Neuronal stem cell (in vitro differentiated cells): ENCODE measurements at regions not wholly inside any gene's neighbourhood (a gene's known extent, or its start where the extent isn't known, plus 50 kb on each side); places are given as distances from the start of the nearest gene placed in this dataset.

ENCODE experiments used
- DNase-seq: peaks from one replicate; pipeline ENCODE4 v3.0.0-alpha.2; 2013; ENCODE audit warnings: low spot score
- H2AFZ ChIP-seq: one replicate; pipeline ENCODE4 v1.6.1; 2013; ENCODE audit warnings: mild to moderate bottlenecking, low read length, inconsistent platforms
- H2AK5ac ChIP-seq: 2 replicates; pipeline ENCODE4 v1.6.1; 2013; ENCODE audit warnings: low read depth, mild to moderate bottlenecking, inconsistent platforms, low read length, moderate library complexity, mixed read lengths
- H2BK120ac ChIP-seq: 2 replicates; pipeline ENCODE4 v1.6.1; 2013; ENCODE audit warnings: low read depth, mild to moderate bottlenecking, inconsistent platforms, low read length, moderate library complexity, mixed read lengths
- H2BK12ac ChIP-seq: one replicate; pipeline ENCODE4 v1.6.1; 2013; ENCODE audit warnings: low read length, inconsistent platforms
- H2BK15ac ChIP-seq: 2 replicates; pipeline ENCODE4 v1.6.1; 2013; ENCODE audit warnings: mild to moderate bottlenecking, low read length, inconsistent platforms, mixed read lengths
- H2BK5ac ChIP-seq: one replicate; pipeline ENCODE4 v1.6.1; 2013; ENCODE audit warnings: inconsistent platforms, mild to moderate bottlenecking, low read length, moderate library complexity
- H3K14ac ChIP-seq: one replicate; pipeline ENCODE4 v1.6.1; 2013; ENCODE audit warnings: low read length, inconsistent platforms
- H3K18ac ChIP-seq: 2 replicates; pipeline ENCODE4 v1.6.1; 2013; ENCODE audit warnings: low read length, inconsistent platforms
- H3K23ac ChIP-seq: 2 replicates; pipeline ENCODE4 v1.6.1; 2013; ENCODE audit warnings: low read depth, mild to moderate bottlenecking, mixed read lengths, low read length, inconsistent platforms; ENCODE audit not compliant: poor library complexity
- H3K27ac ChIP-seq: replicated peaks from 3 replicates; pipeline ENCODE4 v1.5.1; 2013; ENCODE audit warnings: low read length, inconsistent platforms
- H3K27me3 ChIP-seq, 3 experiments: 2 replicates each; pipeline ENCODE4 v1.6.1; 2013; ENCODE audit warnings: low read length in 3 of 3, mild to moderate bottlenecking in 2 of 3, inconsistent platforms in 1 of 3, low read depth in 1 of 3, mixed read lengths in 1 of 3, moderate library complexity in 1 of 3; ENCODE audit not compliant: control insufficient read depth in 3 of 3, insufficient read depth in 3 of 3
- H3K36me3 ChIP-seq, 2 donors: replicated peaks in 1 of 2; 2 replicates each; pipeline ENCODE4 v1.6.1; 2013; ENCODE audit warnings: low read length in 2 of 2; ENCODE audit not compliant: control insufficient read depth in 2 of 2, insufficient read depth in 2 of 2
- H3K4ac ChIP-seq: 2 replicates; pipeline ENCODE4 v1.6.1; 2013; ENCODE audit warnings: inconsistent platforms, mild to moderate bottlenecking, low read length, moderate library complexity
- H3K4me1 ChIP-seq, 2 donors: 1 replicate in 1 of 2; 2 replicates in 1 of 2; pipeline ENCODE4 v1.6.1; 2013; ENCODE audit warnings: low read length in 2 of 2, low read depth in 1 of 2; ENCODE audit not compliant: control insufficient read depth in 2 of 2, insufficient read depth in 1 of 2
- H3K4me2 ChIP-seq: one replicate; pipeline ENCODE4 v1.6.1; 2013; ENCODE audit warnings: mild to moderate bottlenecking, low read length, inconsistent platforms; ENCODE audit not compliant: insufficient read depth, poor library complexity, severe bottlenecking
- H3K4me3 ChIP-seq, 2 donors: 2 replicates each; pipeline ENCODE4 v1.5.1; 2013; ENCODE audit warnings: low read length in 2 of 2, mild to moderate bottlenecking in 2 of 2, inconsistent platforms in 1 of 2, moderate library complexity in 1 of 2
- H3K79me1 ChIP-seq: one replicate; pipeline ENCODE4 v1.6.1; 2013; ENCODE audit warnings: low read depth, mild to moderate bottlenecking, inconsistent platforms, low read length, moderate library complexity
- H3K9ac ChIP-seq: one replicate; pipeline ENCODE4 v1.6.1; 2013; ENCODE audit warnings: mild to moderate bottlenecking, low read depth, low read length, inconsistent platforms; ENCODE audit not compliant: poor library complexity
- H3K9me3 ChIP-seq, 2 donors: replicated peaks in 1 of 2; 2 replicates each; pipeline versions ENCODE3 to v1.6.1; 2013; ENCODE audit warnings: low read length in 2 of 2, mild to moderate bottlenecking in 2 of 2, inconsistent platforms in 1 of 2, low read depth in 1 of 2, mixed read lengths in 1 of 2, moderate library complexity in 1 of 2; ENCODE audit not compliant: control insufficient read depth in 2 of 2, insufficient read depth in 1 of 2
- H4K8ac ChIP-seq: one replicate; pipeline ENCODE4 v1.6.1; 2013; ENCODE audit warnings: low read depth, mild to moderate bottlenecking, inconsistent platforms, low read length, moderate library complexity
- H4K91ac ChIP-seq: one replicate; pipeline ENCODE4 v1.6.1; 2013; ENCODE audit warnings: low read length, low read depth, mild to moderate bottlenecking, inconsistent platforms; ENCODE audit not compliant: poor library complexity
- WGBS, 2 donors: extraction: QIAGEN DNeasy Blood & Tissue Kit; methylation state at CpG; one replicate each; pipeline ENCODE4 v1.1.7; 2013; ENCODE audit warnings: missing lambda C conversion rate in 2 of 2, mixed read lengths in 1 of 2; ENCODE audit not compliant: insufficient read length in 2 of 2, insufficient replicate concordance in 1 of 2; ENCODE audit errors: extremely low coverage in 2 of 2; 5-methylcytosine and 5-hydroxymethylcytosine counted together

GRCh38 chr14:37857774-37858266, 262.4 kb downstream of the TTC6 start:
- no peak overlapping the region for H3K23ac ChIP-seq
- no peak overlapping the region for H2BK12ac ChIP-seq
- no peaks in the 10 kb centered on the region for H3K36me3 ChIP-seq
- no peak overlapping the region for H3K18ac ChIP-seq
- H3K4me3 ChIP-seq = no peak overlapping the region
- peaks cover 0 to 2% (median 0%) of the 10 kb centered on the region in 3 experiments for H3K27me3 ChIP-seq
- H3K79me1 ChIP-seq = no peaks in the 10 kb centered on the region
- H2AK5ac ChIP-seq = no peak overlapping the region
- no peak overlapping the region for H3K27ac ChIP-seq
- H2AFZ ChIP-seq = no peak overlapping the region
- no peak overlapping the region for H4K8ac ChIP-seq
- H2BK15ac ChIP-seq = no peak overlapping the region
- no peak for DNase-seq
- no peaks in the 10 kb centered on the region for H3K9me3 ChIP-seq
- H3K4me1 ChIP-seq = no peaks in the 10 kb centered on the region
- H3K9ac ChIP-seq = no peak overlapping the region
- no peak overlapping the region for H3K14ac ChIP-seq
- no peak overlapping the region for H2BK120ac ChIP-seq
- H3K4me2 ChIP-seq = no peak overlapping the region
- H4K91ac ChIP-seq = no peak overlapping the region
- WGBS, 2 donors = no CpG with 5 or more reads among the region's 2 CpGs
- H3K4ac ChIP-seq = no peak overlapping the region
- no peak overlapping the region for H2BK5ac ChIP-seq

GRCh38 chr14:37858733-37859132, 263.3 kb downstream of the TTC6 start:
- H3K27ac ChIP-seq = no peak overlapping the region

GRCh38 chr14:37859177-37859576, 263.7 kb downstream of the TTC6 start:
- Histone ChIP-seq H3K36me3 (no peaks in the 10 kb centered on the region), H3K18ac (no peak overlapping the region), H4K8ac (no peak overlapping the region), H3K4me3 (no peak overlapping the region), H3K4me1 (no peaks in the 10 kb centered on the region), H3K9ac (no peak overlapping the region), H3K27ac (no peak overlapping the region), H2BK5ac (no peak overlapping the region), H3K27me3 (peaks cover 0 to 2% (median 0%) of the 10 kb centered on the region in 3 experiments), H2BK15ac (no peak overlapping the region), H4K91ac (no peak overlapping the region), H2BK12ac (no peak overlapping the region), H3K14ac (no peak overlapping the region), H3K23ac (no peak overlapping the region), H2AFZ (no peak overlapping the region), H2BK120ac (no peak overlapping the region), H2AK5ac (no peak overlapping the region), H3K79me1 (no peaks in the 10 kb centered on the region), H3K9me3 (no peaks in the 10 kb centered on the region), H3K4me2 (no peak overlapping the region), H3K4ac (no peak overlapping the region)
- DNase-seq = no peak
- WGBS, 2 donors = no CpG with 5 or more reads among the region's 3 CpGs

More at GRCh38 chr14:37858733-37859132, 263.3 kb downstream of the TTC6 start:
- no peak for DNase-seq
- Histone ChIP-seq H2BK15ac (no peak overlapping the region), H3K23ac (no peak overlapping the region), H3K36me3 (no peaks in the 10 kb centered on the region), H2BK5ac (no peak overlapping the region), H2AFZ (no peak overlapping the region), H2BK120ac (no peak overlapping the region), H3K4ac (no peak overlapping the region), H3K79me1 (no peaks in the 10 kb centered on the region), H2BK12ac (no peak overlapping the region), H3K4me2 (no peak overlapping the region), H4K91ac (no peak overlapping the region), H4K8ac (no peak overlapping the region), H3K9me3 (no peaks in the 10 kb centered on the region), H2AK5ac (no peak overlapping the region), H3K4me3 (no peak overlapping the region), H3K4me1 (no peaks in the 10 kb centered on the region), H3K27me3 (peaks cover 0 to 2% (median 0%) of the 10 kb centered on the region in 3 experiments), H3K9ac (no peak overlapping the region), H3K18ac (no peak overlapping the region), H3K14ac (no peak overlapping the region)
- no CpG with 5 or more reads among the region's 1 CpG for WGBS, 2 donors

GRCh38 chr14:37862263-37862662, 266.8 kb downstream of the TTC6 start:
- H4K8ac ChIP-seq = no peak overlapping the region
- no CpG with 5 or more reads among the region's 3 CpGs for WGBS, 2 donors
- H3K18ac ChIP-seq = no peak overlapping the region
- H3K9ac ChIP-seq = no peak overlapping the region
- no peak for DNase-seq
- peaks cover 0 to 2% (median 0%) of the 10 kb centered on the region in 3 experiments for H3K27me3 ChIP-seq
- H3K27ac ChIP-seq = no peak overlapping the region
- no peak overlapping the region for H3K14ac ChIP-seq
- H2BK5ac ChIP-seq = no peak overlapping the region
- no peak overlapping the region for H2AFZ ChIP-seq
- no peak overlapping the region for H2AK5ac ChIP-seq
- H3K4me2 ChIP-seq = no peak overlapping the region
- no peak overlapping the region for H2BK120ac ChIP-seq
- no peak overlapping the region for H3K23ac ChIP-seq
- no peaks in the 10 kb centered on the region for H3K4me1 ChIP-seq
- H3K36me3 ChIP-seq = no peaks in the 10 kb centered on the region
- no peak overlapping the region for H2BK15ac ChIP-seq
- no peak overlapping the region for H3K4me3 ChIP-seq
- H3K79me1 ChIP-seq = no peaks in the 10 kb centered on the region
- no peak overlapping the region for H4K91ac ChIP-seq
- H3K9me3 ChIP-seq = no peaks in the 10 kb centered on the region
- H3K4ac ChIP-seq = no peak overlapping the region
- no peak overlapping the region for H2BK12ac ChIP-seq
